ENCODE measurements at regions not wholly inside any gene's neighbourhood (a gene's known extent, or its start where the extent isn't known, plus 50 kb on each side); places are given as distances from the start of the nearest gene placed in this dataset.

GRCh38 chr4:141810038-141810711 lies 173.8 kb downstream of the IL15 start:
- Histone ChIP-seq H3K27ac (ENCODE audit: low read length) (no peak overlapping the region), H3K4me1 (ENCODE audit: control insufficient read depth, insufficient read depth, low read length) (no peaks in the 10 kb centered on the region), H3K9me3 (ENCODE audit: control insufficient read depth, low read depth, low read length) (no peaks in the 10 kb centered on the region), H3K27me3 (ENCODE audit: control insufficient read depth, insufficient read depth, low read length) (no peaks in the 10 kb centered on the region), H3K36me3 (ENCODE audit: control insufficient read depth, insufficient read depth, low read length) (no peaks in the 10 kb centered on the region), H3K4me3 (ENCODE audit: low read length) (no peak overlapping the region)
- no peak for DNase-seq
- WGBS (ENCODE audit: insufficient coverage, low lambda C conversion rate) = 50% methylated on average over 2 of the region's 5 CpGs

DNA sequence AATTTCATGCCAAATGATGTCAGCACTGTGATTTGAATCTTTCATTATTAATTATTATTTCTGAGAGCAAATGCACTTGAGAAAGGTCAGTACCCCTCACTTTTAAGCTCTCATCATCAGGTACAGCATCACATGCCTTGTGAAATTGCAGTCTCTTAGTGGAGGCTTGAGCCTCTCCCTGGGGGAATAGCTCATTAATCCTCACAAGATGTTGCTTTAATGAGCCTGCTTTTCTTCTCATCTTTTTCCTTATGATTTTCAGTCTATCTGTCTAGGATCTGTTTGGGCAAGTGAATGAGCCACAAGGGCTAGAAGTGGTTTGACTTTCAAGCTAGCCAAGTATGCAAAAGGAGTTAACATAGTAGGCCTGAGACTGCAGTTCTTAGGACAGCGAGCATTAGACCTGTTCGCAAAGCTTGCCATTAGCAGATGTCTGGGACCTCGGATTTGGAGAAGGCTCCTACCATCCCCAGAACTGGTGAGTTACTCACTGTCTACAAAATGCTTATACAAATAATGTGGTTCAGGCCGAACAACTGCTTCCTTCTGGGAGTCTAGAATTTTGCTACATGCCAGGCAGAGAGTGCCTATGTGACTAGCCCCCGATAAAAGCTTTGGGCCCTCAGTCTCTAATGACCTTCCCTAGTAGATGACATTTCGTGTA lies 174.5 kb downstream of the IL15 start:
- no peak for DNase-seq
- Histone ChIP-seq H3K4me3 (ENCODE audit: low read length) (no peak overlapping the region), H3K36me3 (ENCODE audit: control insufficient read depth, insufficient read depth, low read length) (no peaks in the 10 kb centered on the region), H3K9me3 (ENCODE audit: control insufficient read depth, low read depth, low read length) (no peaks in the 10 kb centered on the region), H3K4me1 (ENCODE audit: control insufficient read depth, insufficient read depth, low read length) (no peaks in the 10 kb centered on the region), H3K27ac (ENCODE audit: low read length) (no peak overlapping the region), H3K27me3 (ENCODE audit: control insufficient read depth, insufficient read depth, low read length) (no peaks in the 10 kb centered on the region)
- WGBS (ENCODE audit: insufficient coverage, low lambda C conversion rate) = no CpG with 5 or more reads among the region's 6 CpGs

GRCh38 chr4:141812158-141812557 lies 175.8 kb downstream of the IL15 start:
- DNase-seq = peak; percentile 6 to 23
- H3K27ac ChIP-seq (ENCODE audit: low read length) = no peak overlapping the region
- H3K9me3 ChIP-seq (ENCODE audit: control insufficient read depth, low read depth, low read length) = no peaks in the 10 kb centered on the region
- no peaks in the 10 kb centered on the region for H3K27me3 ChIP-seq (ENCODE audit: control insufficient read depth, insufficient read depth, low read length)
- no peaks in the 10 kb centered on the region for H3K36me3 ChIP-seq (ENCODE audit: control insufficient read depth, insufficient read depth, low read length)
- no peak overlapping the region for H3K4me3 ChIP-seq (ENCODE audit: low read length)
- no peaks in the 10 kb centered on the region for H3K4me1 ChIP-seq (ENCODE audit: control insufficient read depth, insufficient read depth, low read length)

DNA sequence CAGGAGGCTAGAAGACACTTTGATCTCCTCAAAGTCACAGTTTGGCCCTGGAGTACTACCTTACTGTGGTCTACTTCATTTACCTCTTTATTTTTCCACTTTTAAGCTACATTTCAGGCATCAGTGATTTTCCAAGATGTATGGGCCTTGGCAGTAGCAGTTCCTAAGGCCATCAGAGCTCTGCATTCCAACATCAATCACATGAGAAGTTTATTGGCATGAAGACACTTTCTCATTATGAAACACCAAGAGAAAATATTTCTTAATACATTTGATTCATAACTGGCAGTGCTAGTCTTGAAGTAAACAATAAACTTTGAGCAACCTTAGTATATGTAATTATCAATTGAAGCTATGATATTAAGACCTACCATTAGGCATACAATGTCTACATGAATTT lies 178.1 kb downstream of the IL15 start:
- Histone ChIP-seq H3K27ac (ENCODE audit: low read length) (no peak overlapping the region), H3K4me3 (ENCODE audit: low read length) (no peak overlapping the region), H3K27me3 (ENCODE audit: control insufficient read depth, insufficient read depth, low read length) (no peaks in the 10 kb centered on the region), H3K4me1 (ENCODE audit: control insufficient read depth, insufficient read depth, low read length) (no peaks in the 10 kb centered on the region), H3K36me3 (ENCODE audit: control insufficient read depth, insufficient read depth, low read length) (no peaks in the 10 kb centered on the region), H3K9me3 (ENCODE audit: control insufficient read depth, low read depth, low read length) (no peaks in the 10 kb centered on the region)
- DNase-seq = no peak

DNA sequence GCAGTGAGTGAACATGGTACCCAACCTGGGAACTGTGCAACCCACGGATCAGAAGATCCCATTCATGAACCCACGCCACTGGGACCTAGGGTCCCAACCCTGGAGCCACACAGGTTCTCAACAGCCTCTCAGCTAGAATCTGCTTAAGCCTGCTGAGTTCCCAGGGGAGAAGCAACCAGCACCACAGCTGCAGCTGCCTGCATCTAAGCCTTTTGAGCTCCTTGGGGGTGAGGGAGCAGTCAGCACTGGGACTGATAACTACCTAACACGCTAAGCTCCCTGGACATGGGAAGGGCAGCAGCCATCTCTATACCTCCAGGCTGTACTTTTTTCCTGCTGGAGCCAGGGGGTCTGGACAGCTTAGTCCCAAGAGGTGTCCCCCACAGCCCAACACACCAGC lies 179.3 kb downstream of the IL15 start:
- no peak overlapping the region for H3K4me3 ChIP-seq (ENCODE audit: low read length)
- no peaks in the 10 kb centered on the region for H3K4me1 ChIP-seq (ENCODE audit: control insufficient read depth, insufficient read depth, low read length)
- H3K36me3 ChIP-seq (ENCODE audit: control insufficient read depth, insufficient read depth, low read length) = no peaks in the 10 kb centered on the region
- H3K27me3 ChIP-seq (ENCODE audit: control insufficient read depth, insufficient read depth, low read length) = no peaks in the 10 kb centered on the region
- H3K9me3 ChIP-seq (ENCODE audit: control insufficient read depth, low read depth, low read length) = no peaks in the 10 kb centered on the region
- H3K27ac ChIP-seq (ENCODE audit: low read length) = no peak overlapping the region
- no CpG with 5 or more reads among the region's 3 CpGs for WGBS (ENCODE audit: insufficient coverage, low lambda C conversion rate)
- DNase-seq = no peak

DNA sequence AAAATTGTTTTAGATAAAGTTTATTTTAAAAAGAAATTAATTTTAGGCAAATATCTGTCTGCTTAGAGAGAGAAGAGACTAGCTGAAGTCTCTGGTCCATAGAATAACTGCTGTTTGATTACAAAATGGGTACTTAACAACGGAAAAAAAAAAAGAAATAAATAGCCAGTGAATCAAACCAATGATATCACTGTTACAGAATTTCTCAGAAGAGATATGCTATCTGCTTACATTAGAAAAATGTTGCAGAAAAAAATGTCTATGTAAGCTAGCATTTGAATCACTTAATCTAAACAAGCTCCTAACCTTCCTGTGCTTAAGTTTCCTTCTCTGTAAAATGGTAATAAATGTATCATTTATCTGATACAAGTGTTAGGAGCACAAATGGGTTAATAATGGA lies 189.9 kb downstream of the IL15 start:
- Histone ChIP-seq H3K27ac (ENCODE audit: low read length) (no peak overlapping the region), H3K9me3 (ENCODE audit: control insufficient read depth, low read depth, low read length) (no peaks in the 10 kb centered on the region), H3K4me1 (ENCODE audit: control insufficient read depth, insufficient read depth, low read length) (no peaks in the 10 kb centered on the region), H3K4me3 (ENCODE audit: low read length) (no peak overlapping the region), H3K27me3 (ENCODE audit: control insufficient read depth, insufficient read depth, low read length) (no peaks in the 10 kb centered on the region), H3K36me3 (ENCODE audit: control insufficient read depth, insufficient read depth, low read length) (no peaks in the 10 kb centered on the region)
- 50% methylated on average over 1 of the region's 1 CpG for WGBS (ENCODE audit: insufficient coverage, low lambda C conversion rate)
- DNase-seq = no peak

- DNase-seq = no peak
- Histone ChIP-seq H3K27me3 (ENCODE audit: control insufficient read depth, insufficient read depth, low read length) (no peaks in the 10 kb centered on the region), H3K9me3 (ENCODE audit: control insufficient read depth, low read depth, low read length) (no peaks in the 10 kb centered on the region), H3K36me3 (ENCODE audit: control insufficient read depth, insufficient read depth, low read length) (no peaks in the 10 kb centered on the region), H3K27ac (ENCODE audit: low read length) (no peak overlapping the region), H3K4me1 (ENCODE audit: control insufficient read depth, insufficient read depth, low read length) (no peaks in the 10 kb centered on the region), H3K4me3 (ENCODE audit: low read length) (no peak overlapping the region)
- 100% methylated on average over 1 of the region's 4 CpGs for WGBS (ENCODE audit: insufficient coverage, low lambda C conversion rate)
Measured at GRCh38 chr4:141833209-141833608, 196.8 kb downstream of the IL15 start.

DNA sequence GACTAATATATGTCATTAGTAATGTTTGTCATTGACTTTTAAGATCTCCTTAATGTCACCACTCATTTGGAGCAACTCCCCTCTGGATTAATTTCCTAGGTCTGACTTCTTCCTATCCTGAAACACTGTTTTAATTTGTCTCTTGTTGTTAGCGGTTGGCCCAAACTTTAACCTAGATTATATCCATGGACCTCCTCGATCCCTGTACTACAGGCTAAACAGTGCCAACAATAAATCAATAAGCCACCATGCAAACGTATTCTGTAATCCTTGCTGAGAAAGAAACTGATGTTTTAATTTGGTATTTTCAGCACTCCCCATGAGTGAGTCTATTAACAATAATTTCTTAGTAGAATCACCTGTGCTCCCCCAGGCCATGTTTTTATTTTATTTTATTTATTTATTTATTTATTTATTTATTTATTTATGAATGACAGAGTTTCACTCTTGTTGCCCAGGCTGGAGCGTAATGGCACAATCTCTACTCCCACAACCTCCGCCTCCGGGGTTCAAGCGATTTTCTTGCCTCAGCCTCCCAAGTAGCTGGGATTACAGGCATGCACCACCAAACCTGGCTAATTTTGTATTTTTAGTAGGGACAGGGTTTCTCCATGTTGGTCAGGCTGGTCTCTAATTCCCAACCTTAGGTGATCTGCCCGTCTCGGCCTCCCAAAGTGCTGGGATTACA lies 204.1 kb downstream of the IL15 start:
- WGBS (ENCODE audit: insufficient coverage, low lambda C conversion rate) = 100% methylated on average over 1 of the region's 9 CpGs
- H3K4me1 ChIP-seq (ENCODE audit: control insufficient read depth, insufficient read depth, low read length) = no peaks in the 10 kb centered on the region
- no peak overlapping the region for H3K4me3 ChIP-seq (ENCODE audit: low read length)
- no peaks in the 10 kb centered on the region for H3K36me3 ChIP-seq (ENCODE audit: control insufficient read depth, insufficient read depth, low read length)
- H3K27ac ChIP-seq (ENCODE audit: low read length) = no peak overlapping the region
- H3K9me3 ChIP-seq (ENCODE audit: control insufficient read depth, low read depth, low read length) = no peaks in the 10 kb centered on the region
- DNase-seq = no peak
- no peaks in the 10 kb centered on the region for H3K27me3 ChIP-seq (ENCODE audit: control insufficient read depth, insufficient read depth, low read length)

DNA sequence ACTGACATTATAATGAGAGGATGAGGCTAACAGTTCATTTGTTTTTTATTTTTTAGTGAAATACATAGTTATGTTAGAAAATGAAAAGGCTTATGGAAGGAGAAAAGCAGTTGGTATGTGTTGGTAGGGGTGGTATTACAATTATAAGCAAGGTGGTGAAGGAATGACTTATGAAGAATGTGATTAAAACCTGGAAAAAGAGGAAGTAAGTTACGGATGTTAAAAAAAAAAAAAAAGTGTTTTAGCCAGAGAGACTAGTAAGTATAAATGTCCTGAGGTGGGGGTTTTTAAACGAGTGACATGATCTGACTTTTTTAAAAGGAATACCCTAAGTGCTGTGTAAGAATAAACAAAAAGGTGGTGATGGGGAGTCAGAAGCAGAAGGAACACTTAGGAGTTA lies 206.8 kb downstream of the IL15 start:
- WGBS (ENCODE audit: insufficient coverage, low lambda C conversion rate) = 85% methylated on average over 2 of the region's 2 CpGs

GRCh38 chr4:141845901-141846300 lies 209.5 kb downstream of the IL15 start:
- no peak for DNase-seq
- H3K4me3 ChIP-seq (ENCODE audit: low read length) = no peak overlapping the region

More for the DNA sequence above, 206.8 kb downstream of the IL15 start:
- no peak for DNase-seq
- H3K4me1 ChIP-seq (ENCODE audit: control insufficient read depth, insufficient read depth, low read length) = no peaks in the 10 kb centered on the region
- H3K4me3 ChIP-seq (ENCODE audit: low read length) = no peak overlapping the region
- H3K36me3 ChIP-seq (ENCODE audit: control insufficient read depth, insufficient read depth, low read length) = no peaks in the 10 kb centered on the region
- no peaks in the 10 kb centered on the region for H3K27me3 ChIP-seq (ENCODE audit: control insufficient read depth, insufficient read depth, low read length)
- no peaks in the 10 kb centered on the region for H3K9me3 ChIP-seq (ENCODE audit: control insufficient read depth, low read depth, low read length)
- no peak overlapping the region for H3K27ac ChIP-seq (ENCODE audit: low read length)

DNA sequence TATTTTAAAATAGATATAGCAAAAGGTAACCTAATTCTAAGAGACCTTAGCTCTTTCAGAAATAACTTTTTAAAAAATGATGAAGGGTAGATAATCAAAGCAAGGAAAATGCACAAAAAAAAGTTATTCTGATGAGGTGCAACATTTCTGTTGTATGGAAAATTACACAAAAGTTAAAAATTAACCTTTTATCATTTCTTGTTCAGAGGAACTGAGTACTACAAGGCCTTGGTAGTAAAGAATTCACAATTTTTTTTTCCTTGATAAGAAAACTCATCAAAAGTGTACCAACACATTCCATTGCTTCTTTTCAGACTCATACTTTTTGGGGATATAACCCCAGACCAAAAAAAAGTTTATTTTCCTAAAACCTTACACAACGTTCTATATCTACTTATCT lies 213.0 kb downstream of the IL15 start:
- DNase-seq = no peak
- WGBS (ENCODE audit: insufficient coverage, low lambda C conversion rate) = no CpG with 5 or more reads among the region's 1 CpG
- Histone ChIP-seq H3K36me3 (ENCODE audit: control insufficient read depth, insufficient read depth, low read length) (no peaks in the 10 kb centered on the region), H3K9me3 (ENCODE audit: control insufficient read depth, low read depth, low read length) (no peaks in the 10 kb centered on the region), H3K4me3 (ENCODE audit: low read length) (no peak overlapping the region), H3K27me3 (ENCODE audit: control insufficient read depth, insufficient read depth, low read length) (no peaks in the 10 kb centered on the region), H3K4me1 (ENCODE audit: control insufficient read depth, insufficient read depth, low read length) (peaks cover 3% of the 10 kb centered on the region), H3K27ac (ENCODE audit: low read length) (no peak overlapping the region)

More at GRCh38 chr4:141845901-141846300, 209.5 kb downstream of the IL15 start:
- Histone ChIP-seq H3K9me3 (ENCODE audit: control insufficient read depth, low read depth, low read length) (no peaks in the 10 kb centered on the region), H3K27ac (ENCODE audit: low read length) (no peak overlapping the region), H3K36me3 (ENCODE audit: control insufficient read depth, insufficient read depth, low read length) (no peaks in the 10 kb centered on the region), H3K27me3 (ENCODE audit: control insufficient read depth, insufficient read depth, low read length) (no peaks in the 10 kb centered on the region), H3K4me1 (ENCODE audit: control insufficient read depth, insufficient read depth, low read length) (peaks cover 3% of the 10 kb centered on the region)

Data from large intestine (tissue), 3 donors.